ENCODE measurements at regions not wholly inside any gene's neighbourhood (a gene's known extent, or its start where the extent isn't known, plus 50 kb on each side); places are given as distances from the start of the nearest gene placed in this dataset.

DNA sequence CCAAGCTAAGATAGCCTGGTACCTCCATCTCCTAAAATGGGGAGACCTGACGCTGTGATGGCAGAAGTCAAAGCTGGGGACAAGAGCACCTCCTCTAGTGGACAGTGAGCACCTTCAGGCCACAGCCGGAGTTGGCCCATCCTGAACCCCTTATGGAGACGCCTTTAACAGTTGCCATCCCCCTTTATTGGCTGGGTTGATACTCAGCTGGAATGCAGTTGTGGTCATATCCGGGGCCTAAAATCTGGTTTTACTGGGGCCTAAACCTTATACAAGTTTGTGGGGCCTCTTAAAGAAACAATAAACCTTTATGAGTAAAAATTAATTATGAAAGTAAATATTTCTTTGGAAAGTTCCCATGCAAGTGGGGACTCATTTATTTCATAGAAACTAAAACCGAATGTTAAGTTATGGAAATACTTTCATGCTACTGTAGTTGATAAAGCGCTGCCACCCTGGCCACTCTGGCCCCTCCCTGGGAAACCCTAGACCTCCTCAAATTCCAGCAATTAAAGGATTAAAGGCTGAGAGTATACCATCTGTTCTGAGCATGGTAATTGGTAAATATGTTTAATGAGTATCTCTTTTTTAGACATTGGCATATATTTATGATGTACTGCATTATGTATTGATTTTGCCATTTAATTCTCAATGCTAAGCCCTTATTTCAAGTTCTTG is 95.1 kb upstream of the SASH1 start:
- DNase-seq: no peak

GRCh38 chr6:148249160-148249559 is 93.5 kb upstream of the SASH1 start:
- no peak for DNase-seq

DNA sequence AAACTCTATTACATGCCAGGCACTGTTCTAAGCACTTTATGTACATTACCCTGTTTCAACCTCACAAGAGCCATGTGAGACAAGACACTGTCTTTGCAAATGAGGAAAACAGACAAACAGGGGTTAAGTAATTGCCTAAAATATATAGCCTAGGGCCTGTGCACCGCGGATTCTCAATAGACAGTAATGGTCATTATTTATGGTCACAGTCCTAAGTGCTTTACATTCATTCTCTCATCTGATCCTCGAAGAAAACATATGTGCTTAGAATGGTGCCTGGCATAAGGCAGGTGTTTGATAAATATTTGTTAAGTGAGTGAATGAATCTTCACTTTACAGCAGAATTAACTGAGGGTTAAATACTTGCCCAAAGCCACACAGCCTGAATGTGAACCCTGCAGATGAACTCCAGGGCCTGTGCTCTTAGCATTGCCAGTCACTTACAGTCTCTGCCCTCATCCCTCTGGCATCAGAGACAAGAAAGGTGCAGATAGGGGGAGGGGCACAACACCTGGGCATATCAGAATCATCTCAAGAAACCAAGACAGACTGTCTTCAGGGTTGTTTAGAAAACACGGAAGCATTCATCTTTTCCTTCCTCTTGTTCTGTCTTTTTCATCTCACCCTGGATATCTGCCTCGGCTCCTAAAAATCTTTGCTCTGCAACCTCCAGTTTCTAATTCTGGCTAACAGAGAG is 92.8 kb upstream of the SASH1 start:
- no peak for DNase-seq

DNA sequence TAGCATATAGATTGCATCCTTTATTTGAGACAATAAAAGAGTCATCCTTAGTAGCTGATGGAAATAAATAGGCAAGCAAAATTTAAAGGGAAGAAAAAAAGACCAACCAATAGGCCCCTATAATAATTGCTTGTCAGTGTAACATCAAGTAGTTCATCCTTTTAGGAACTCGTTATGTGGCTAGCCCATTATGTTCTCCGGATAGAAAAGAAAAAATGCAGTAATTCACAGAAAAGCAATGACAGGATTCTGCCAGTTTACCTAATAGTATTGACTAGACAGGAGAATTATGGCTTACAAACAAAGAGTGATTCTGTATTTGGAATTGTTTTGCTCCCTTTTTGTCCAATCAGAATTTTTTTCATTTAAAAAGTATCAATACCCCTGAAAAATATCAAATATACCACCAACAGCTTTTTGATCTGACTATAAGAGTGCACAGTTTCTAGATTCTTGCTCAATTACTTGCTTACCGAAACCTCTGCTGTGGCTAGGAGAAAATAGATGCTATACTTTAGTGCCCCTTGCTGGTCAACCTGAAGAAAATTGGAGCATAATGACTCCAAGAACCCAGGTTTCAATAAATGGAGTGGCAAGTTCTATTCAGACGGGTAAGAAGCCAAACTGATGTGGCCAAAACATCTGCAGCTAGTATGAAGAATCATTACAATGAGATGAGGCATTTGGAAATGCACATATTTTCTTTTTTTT is 91.5 kb upstream of the SASH1 start:
- peak in 1 of 2 donors; percentile 12 for DNase-seq

GRCh38 chr6:148251891-148252290 is 90.7 kb upstream of the SASH1 start:
- no peak for DNase-seq

DNA sequence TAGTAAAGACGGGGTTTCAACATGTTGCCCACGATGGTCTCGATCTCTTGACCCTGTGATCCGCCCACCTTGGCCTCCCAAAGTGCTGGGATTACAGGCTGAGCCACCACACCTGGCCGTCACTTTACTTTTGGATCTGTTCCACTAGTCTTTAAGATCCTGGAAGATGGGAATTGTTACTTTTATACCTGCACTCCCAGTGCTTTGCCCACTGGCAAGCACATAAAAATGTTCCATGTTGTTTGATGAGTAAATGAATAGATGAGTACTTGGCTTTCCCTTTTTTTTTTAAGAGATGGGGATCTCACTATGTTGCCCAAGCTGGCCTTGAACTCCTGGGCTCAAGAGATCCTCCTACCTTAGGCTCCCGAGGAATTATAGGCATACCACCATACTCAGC is 84.8 kb upstream of the SASH1 start:
- no peak for DNase-seq

DNA sequence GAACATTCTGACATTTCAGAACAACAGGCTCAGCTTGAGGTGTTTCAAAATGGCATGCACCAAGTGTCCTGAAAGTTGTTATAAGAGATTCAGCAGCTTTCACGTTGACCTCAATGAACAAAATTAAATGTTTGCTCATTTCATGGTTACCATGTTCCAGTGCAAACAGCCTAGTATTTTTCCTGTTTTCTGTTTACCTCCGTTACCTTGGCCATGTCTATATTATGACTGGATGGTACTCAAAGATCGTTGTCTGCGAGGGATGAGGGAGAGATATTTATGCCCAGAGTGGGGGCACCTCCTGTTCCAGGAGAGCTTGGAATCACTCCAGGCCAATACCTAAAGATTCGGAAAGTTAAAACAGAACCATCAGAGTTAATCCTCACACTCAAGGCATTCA is 83.8 kb upstream of the SASH1 start:
- DNase-seq: no peak

GRCh38 chr6:148261470-148261869 is 81.2 kb upstream of the SASH1 start:
- DNase-seq: no peak

- no peak for DNase-seq
Observed at GRCh38 chr6:148263010-148263409, 79.6 kb upstream of the SASH1 start.

DNA sequence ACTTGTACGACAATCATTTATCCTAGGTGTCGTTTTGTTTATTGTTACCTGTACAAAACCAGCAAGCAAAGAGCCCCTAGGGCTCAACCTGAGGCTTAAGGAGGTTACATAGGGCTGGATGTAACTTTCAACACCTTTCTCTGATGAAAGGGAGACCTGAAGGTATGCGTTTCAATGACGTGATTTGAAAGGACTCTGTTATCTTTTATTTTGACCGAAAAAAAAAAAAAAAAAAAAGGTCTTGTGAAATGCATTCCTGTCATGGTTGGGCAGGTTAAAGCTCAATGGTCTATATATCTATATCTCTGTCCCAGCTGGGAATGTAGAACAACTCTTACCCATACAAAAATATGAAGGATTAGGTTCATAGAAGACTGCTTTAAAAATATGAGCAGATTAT is 78.7 kb upstream of the SASH1 start:
- no peak for DNase-seq

- DNase-seq: no peak
Observed at GRCh38 chr6:148265054-148265453, 77.6 kb upstream of the SASH1 start.

DNA sequence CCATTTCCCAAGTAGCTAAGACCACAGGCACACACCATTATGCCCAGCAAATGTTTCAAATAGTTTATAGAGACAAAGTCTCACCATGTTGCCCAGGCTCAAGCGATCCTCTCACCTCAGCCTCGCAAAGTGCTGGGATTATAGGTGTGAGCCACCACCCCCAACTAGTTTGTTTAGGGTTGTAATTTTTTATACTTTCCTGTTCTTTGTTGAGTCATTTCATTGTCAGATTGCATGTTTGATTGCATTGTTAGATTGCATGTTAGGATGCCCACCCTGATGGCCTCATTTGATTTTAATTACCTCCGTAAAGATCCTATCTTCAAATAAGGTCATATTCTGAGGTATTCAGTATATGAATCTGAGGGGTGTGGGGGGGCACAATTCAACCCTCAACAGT is 73.3 kb upstream of the SASH1 start:
- no peak for DNase-seq

GRCh38 chr6:148271711-148272439 is 70.8 kb upstream of the SASH1 start:
- peak; percentile 23 to 45 for DNase-seq

DNA sequence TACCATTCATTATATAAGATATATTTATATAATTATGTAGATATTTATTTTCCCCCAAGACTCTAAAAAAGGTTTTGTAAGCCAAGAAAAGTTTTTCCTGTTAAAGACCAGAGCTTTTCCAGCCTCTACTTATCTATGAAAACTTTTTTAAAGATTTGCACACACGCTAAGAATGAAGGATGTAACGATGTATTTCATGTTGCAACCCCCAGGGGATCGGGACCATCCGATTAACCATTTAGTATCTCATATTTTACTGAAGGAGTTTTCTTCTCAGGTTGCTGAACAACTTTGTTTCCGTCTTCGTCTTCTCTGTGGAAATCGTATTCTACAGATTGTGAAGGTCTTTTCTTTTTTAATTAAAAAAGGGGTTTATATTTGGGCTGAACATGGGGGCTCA is 70.0 kb upstream of the SASH1 start:
- no peak for DNase-seq

DNA sequence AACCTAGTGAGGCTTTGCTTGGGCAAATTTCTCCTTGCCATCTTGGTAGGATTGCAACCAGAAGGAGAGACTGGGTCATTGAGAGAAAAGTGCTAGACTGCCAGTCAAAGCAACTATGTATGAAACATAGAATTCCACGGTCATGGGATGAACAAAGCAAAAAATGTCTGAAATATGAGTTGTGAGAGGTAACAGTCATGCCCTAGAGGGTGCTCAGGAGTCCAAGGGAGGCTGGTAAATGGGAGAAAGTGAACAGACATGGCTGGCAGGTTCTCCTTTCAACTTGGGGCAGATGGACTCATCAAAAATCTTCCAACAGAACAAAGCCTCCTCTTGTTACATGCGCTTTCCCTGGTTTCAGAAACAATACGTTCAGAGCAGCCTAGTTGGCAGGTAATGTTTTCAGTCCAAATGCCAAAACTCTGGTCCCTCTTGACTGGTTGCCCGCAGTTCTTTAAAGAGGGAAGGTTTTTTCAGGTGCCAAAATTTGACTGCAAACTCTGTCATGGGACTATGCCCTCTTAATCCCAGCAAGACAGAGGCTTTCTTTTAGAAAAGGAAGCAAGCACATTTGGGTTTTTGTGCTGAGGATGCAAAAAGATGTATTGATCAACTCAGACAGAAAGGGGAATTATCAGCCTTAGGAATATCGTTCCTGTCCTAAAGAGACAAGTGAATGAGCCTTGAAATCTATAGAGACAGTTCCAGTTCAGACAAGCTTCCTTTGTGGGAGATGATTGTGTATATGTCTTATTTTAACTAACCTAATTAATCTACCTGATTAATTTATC is 68.5 kb upstream of the SASH1 start:
- no peak for DNase-seq

DNA sequence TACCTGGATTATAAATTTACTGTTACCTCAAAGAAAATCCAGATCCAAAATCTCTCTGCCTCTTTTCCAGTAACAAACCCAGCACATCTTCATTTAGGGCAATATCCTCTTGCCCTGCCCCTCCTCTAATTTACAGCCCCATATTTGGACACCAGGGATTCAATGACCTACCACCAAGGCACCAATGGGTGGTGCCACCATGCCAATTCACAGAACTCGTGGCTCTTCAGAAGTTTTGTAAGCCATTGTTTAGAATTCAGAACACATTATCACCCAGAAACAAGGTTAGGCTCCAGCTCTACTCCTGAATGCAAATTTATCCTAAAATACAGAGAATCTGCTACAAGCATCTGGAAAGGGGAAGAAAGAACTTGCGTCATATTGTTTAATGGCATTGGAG is 67.8 kb upstream of the SASH1 start:
- no peak for DNase-seq

GRCh38 chr6:148285205-148285604 is 57.4 kb upstream of the SASH1 start:
- no peak for DNase-seq

DNA sequence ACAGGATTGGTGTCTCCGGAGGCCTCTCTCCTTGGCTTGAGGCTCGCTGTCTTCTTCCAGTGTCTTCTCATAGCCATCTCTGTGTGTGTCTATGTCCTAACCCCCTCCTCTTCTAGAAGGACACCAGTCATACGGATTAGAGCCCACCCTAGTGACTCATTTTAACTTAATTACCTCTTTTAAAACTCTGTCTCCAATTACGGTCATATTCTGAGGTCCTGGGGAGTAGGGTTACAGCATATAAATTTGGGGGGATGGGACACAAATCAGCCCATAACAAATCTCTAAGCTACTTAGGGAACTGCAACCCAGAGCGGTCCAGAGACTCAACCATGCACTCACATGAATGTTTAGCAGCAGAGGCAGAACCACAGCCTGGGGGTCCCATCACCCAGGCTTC is 56.1 kb upstream of the SASH1 start:
- DNase-seq: no peak

DNA sequence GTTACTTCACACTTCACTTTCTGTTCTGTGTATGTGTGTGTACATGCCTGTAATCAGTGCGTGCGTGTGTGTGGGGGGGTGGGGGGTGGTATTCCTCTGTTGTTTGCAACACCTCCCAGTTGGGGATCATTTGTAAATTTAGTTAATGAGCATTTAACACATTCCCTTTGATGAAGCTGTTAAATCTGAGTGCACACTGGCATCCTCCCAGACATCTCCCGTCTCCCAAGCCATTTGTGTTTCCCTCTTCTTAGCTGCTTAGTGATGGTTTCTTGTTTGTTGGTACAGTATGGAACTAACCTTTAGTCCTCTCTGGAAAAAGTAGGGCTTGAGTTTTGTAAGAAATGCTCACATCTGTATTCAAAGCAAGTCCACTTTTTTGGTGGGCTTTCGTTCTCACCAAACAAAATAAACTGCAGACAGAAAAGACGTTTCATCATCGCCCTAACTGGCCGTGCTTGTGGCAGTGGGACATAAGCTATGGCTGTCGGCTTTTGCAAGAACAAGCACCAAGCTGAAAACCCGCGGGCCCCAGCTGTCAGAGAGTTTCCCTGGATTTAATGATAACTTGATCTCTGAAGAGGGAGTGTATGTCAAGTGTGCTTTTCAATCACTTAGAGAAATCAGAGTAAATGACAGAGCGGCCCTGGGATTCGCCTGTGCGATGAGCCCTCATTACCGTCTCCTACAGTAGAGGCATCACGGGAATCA is 54.9 kb upstream of the SASH1 start:
- no peak for DNase-seq

DNA sequence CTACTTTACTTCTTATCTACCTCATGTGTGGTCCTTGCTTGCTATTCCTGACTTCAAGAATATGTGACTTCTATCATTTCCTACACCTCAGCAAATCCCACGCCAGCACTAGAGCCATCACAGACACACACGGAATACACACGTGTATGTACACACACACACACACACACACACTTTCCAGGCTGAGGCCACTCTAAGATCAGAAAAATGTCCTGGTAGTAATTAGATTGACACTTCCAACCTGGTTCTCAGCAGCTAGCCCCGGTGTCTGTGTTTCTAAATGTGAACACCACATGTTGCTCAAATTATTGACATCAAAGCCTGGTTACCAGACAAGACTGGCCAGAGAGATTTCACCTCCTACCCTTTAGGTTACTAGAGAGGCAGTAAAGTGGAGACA is 54.1 kb upstream of the SASH1 start:
- no peak for DNase-seq

DNA sequence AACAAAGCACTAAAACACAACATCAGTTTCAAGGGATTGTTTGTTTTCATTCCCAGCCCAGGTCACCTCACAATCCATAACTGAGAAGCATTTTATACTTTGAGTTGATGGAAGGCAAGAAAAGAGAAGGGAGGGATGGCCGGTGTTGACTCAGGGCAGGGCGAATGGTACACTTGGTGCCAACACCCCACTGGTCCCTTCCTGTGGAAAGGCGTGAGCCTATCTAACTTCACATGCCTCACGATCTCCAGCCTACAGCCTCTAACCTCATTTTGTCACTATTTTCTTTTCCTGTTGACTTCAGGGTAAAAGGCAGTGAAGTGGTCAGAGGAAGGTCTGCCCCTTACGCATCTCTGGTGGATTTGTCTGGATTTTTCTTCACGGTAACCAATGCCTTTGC is 53.5 kb upstream of the SASH1 start:
- no peak for DNase-seq

Measured in right lung (tissue), 2 donors.